Neuronal stem cell (in vitro differentiated cells): ENCODE measurements at regions not wholly inside any gene's neighbourhood (a gene's known extent, or its start where the extent isn't known, plus 50 kb on each side); places are given as distances from the start of the nearest gene placed in this dataset.

Experiments used
- DNase-seq: peaks from one replicate; pipeline ENCODE4 v3.0.0-alpha.2; 2013; ENCODE audit warnings: low spot score
- H2AFZ ChIP-seq: one replicate; pipeline ENCODE4 v1.6.1; 2013; ENCODE audit warnings: mild to moderate bottlenecking, low read length, inconsistent platforms
- H2AK5ac ChIP-seq: 2 replicates; pipeline ENCODE4 v1.6.1; 2013; ENCODE audit warnings: low read depth, mild to moderate bottlenecking, inconsistent platforms, low read length, moderate library complexity, mixed read lengths
- H2BK120ac ChIP-seq: 2 replicates; pipeline ENCODE4 v1.6.1; 2013; ENCODE audit warnings: low read depth, mild to moderate bottlenecking, inconsistent platforms, low read length, moderate library complexity, mixed read lengths
- H2BK12ac ChIP-seq: one replicate; pipeline ENCODE4 v1.6.1; 2013; ENCODE audit warnings: low read length, inconsistent platforms
- H2BK15ac ChIP-seq: 2 replicates; pipeline ENCODE4 v1.6.1; 2013; ENCODE audit warnings: mild to moderate bottlenecking, low read length, inconsistent platforms, mixed read lengths
- H2BK5ac ChIP-seq: one replicate; pipeline ENCODE4 v1.6.1; 2013; ENCODE audit warnings: inconsistent platforms, mild to moderate bottlenecking, low read length, moderate library complexity
- H3K14ac ChIP-seq: one replicate; pipeline ENCODE4 v1.6.1; 2013; ENCODE audit warnings: low read length, inconsistent platforms
- H3K18ac ChIP-seq: 2 replicates; pipeline ENCODE4 v1.6.1; 2013; ENCODE audit warnings: low read length, inconsistent platforms
- H3K23ac ChIP-seq: 2 replicates; pipeline ENCODE4 v1.6.1; 2013; ENCODE audit warnings: low read depth, mild to moderate bottlenecking, mixed read lengths, low read length, inconsistent platforms; ENCODE audit not compliant: poor library complexity
- H3K27ac ChIP-seq: replicated peaks from 3 replicates; pipeline ENCODE4 v1.5.1; 2013; ENCODE audit warnings: low read length, inconsistent platforms
- H3K27me3 ChIP-seq, 3 experiments: 2 replicates each; pipeline ENCODE4 v1.6.1; 2013; ENCODE audit warnings: low read length in 3 of 3, mild to moderate bottlenecking in 2 of 3, inconsistent platforms in 1 of 3, low read depth in 1 of 3, mixed read lengths in 1 of 3, moderate library complexity in 1 of 3; ENCODE audit not compliant: control insufficient read depth in 3 of 3, insufficient read depth in 3 of 3
- H3K36me3 ChIP-seq, 2 donors: replicated peaks in 1 of 2; 2 replicates each; pipeline ENCODE4 v1.6.1; 2013; ENCODE audit warnings: low read length in 2 of 2; ENCODE audit not compliant: control insufficient read depth in 2 of 2, insufficient read depth in 2 of 2
- H3K4ac ChIP-seq: 2 replicates; pipeline ENCODE4 v1.6.1; 2013; ENCODE audit warnings: inconsistent platforms, mild to moderate bottlenecking, low read length, moderate library complexity
- H3K4me1 ChIP-seq, 2 donors: 1 replicate in 1 of 2; 2 replicates in 1 of 2; pipeline ENCODE4 v1.6.1; 2013; ENCODE audit warnings: low read length in 2 of 2, low read depth in 1 of 2; ENCODE audit not compliant: control insufficient read depth in 2 of 2, insufficient read depth in 1 of 2
- H3K4me2 ChIP-seq: one replicate; pipeline ENCODE4 v1.6.1; 2013; ENCODE audit warnings: mild to moderate bottlenecking, low read length, inconsistent platforms; ENCODE audit not compliant: insufficient read depth, poor library complexity, severe bottlenecking
- H3K4me3 ChIP-seq, 2 donors: 2 replicates each; pipeline ENCODE4 v1.5.1; 2013; ENCODE audit warnings: low read length in 2 of 2, mild to moderate bottlenecking in 2 of 2, inconsistent platforms in 1 of 2, moderate library complexity in 1 of 2
- H3K79me1 ChIP-seq: one replicate; pipeline ENCODE4 v1.6.1; 2013; ENCODE audit warnings: low read depth, mild to moderate bottlenecking, inconsistent platforms, low read length, moderate library complexity
- H3K9ac ChIP-seq: one replicate; pipeline ENCODE4 v1.6.1; 2013; ENCODE audit warnings: mild to moderate bottlenecking, low read depth, low read length, inconsistent platforms; ENCODE audit not compliant: poor library complexity
- H3K9me3 ChIP-seq, 2 donors: replicated peaks in 1 of 2; 2 replicates each; pipeline versions ENCODE3 to v1.6.1; 2013; ENCODE audit warnings: low read length in 2 of 2, mild to moderate bottlenecking in 2 of 2, inconsistent platforms in 1 of 2, low read depth in 1 of 2, mixed read lengths in 1 of 2, moderate library complexity in 1 of 2; ENCODE audit not compliant: control insufficient read depth in 2 of 2, insufficient read depth in 1 of 2
- H4K8ac ChIP-seq: one replicate; pipeline ENCODE4 v1.6.1; 2013; ENCODE audit warnings: low read depth, mild to moderate bottlenecking, inconsistent platforms, low read length, moderate library complexity
- H4K91ac ChIP-seq: one replicate; pipeline ENCODE4 v1.6.1; 2013; ENCODE audit warnings: low read length, low read depth, mild to moderate bottlenecking, inconsistent platforms; ENCODE audit not compliant: poor library complexity
- WGBS, 2 donors: extraction: QIAGEN DNeasy Blood & Tissue Kit; methylation state at CpG; one replicate each; pipeline ENCODE4 v1.1.7; 2013; ENCODE audit warnings: missing lambda C conversion rate in 2 of 2, mixed read lengths in 1 of 2; ENCODE audit not compliant: insufficient read length in 2 of 2, insufficient replicate concordance in 1 of 2; ENCODE audit errors: extremely low coverage in 2 of 2; 5-methylcytosine and 5-hydroxymethylcytosine counted together

- Histone ChIP-seq H3K4me1 (peaks cover 0 to 4% of the 10 kb centered on the region in 2 donors), H3K4me2 (no peak overlapping the region), H3K27me3 (peaks cover 0 to 14% (median 0%) of the 10 kb centered on the region in 3 experiments), H3K18ac (peak overlapping the region; percentile 59), H3K27ac (no peak overlapping the region), H2BK12ac (no peak overlapping the region), H3K14ac (no peak overlapping the region), H3K9me3 (no peaks in the 10 kb centered on the region), H3K4me3 (no peak overlapping the region), H3K23ac (no peak overlapping the region), H4K91ac (no peak overlapping the region), H2BK15ac (no peak overlapping the region), H2BK5ac (no peak overlapping the region), H3K9ac (no peak overlapping the region), H3K36me3 (no peaks in the 10 kb centered on the region), H3K79me1 (no peaks in the 10 kb centered on the region), H3K4ac (no peak overlapping the region), H2BK120ac (no peak overlapping the region), H2AFZ (no peak overlapping the region), H4K8ac (no peak overlapping the region), H2AK5ac (no peak overlapping the region)
- no peak for DNase-seq
Measured at GRCh38 chr3:127066635-127067034, 83.7 kb downstream of the PLXNA1 start.

- H3K14ac ChIP-seq = peak overlapping the region; percentile 32
- H3K18ac ChIP-seq = no peak overlapping the region
- DNase-seq = no peak
- WGBS, 2 donors = no CpG with 5 or more reads among the region's 10 CpGs
- no peak overlapping the region for H4K91ac ChIP-seq
- no peak overlapping the region for H3K4me2 ChIP-seq
- H2BK15ac ChIP-seq = no peak overlapping the region
- no peaks in the 10 kb centered on the region for H3K9me3 ChIP-seq
- H2AFZ ChIP-seq = no peak overlapping the region
- H3K23ac ChIP-seq = no peak overlapping the region
- H3K79me1 ChIP-seq = no peaks in the 10 kb centered on the region
- no peak overlapping the region for H3K4ac ChIP-seq
- H3K4me1 ChIP-seq = peaks cover 0 to 2% of the 10 kb centered on the region in 2 donors
- no peak overlapping the region for H4K8ac ChIP-seq
- no peak overlapping the region for H3K27ac ChIP-seq
- no peak overlapping the region for H2BK12ac ChIP-seq
- H3K9ac ChIP-seq = no peak overlapping the region
- H3K4me3 ChIP-seq = no peak overlapping the region
- H2AK5ac ChIP-seq = peak overlapping the region; percentile 15
- H2BK120ac ChIP-seq = no peak overlapping the region
- H2BK5ac ChIP-seq = no peak overlapping the region
- no peaks in the 10 kb centered on the region for H3K36me3 ChIP-seq
- peaks cover 0 to 14% (median 0%) of the 10 kb centered on the region in 3 experiments for H3K27me3 ChIP-seq
Measured at GRCh38 chr3:127067116-127067910, 84.4 kb downstream of the PLXNA1 start.

GRCh38 chr3:127068111-127068810 is 85.3 kb downstream of the PLXNA1 start:
- Histone ChIP-seq H3K79me1 (no peaks in the 10 kb centered on the region), H3K4me3 (no peak overlapping the region), H3K4me2 (no peak overlapping the region), H3K4ac (peak overlapping the region; percentile 6), H3K9ac (no peak overlapping the region), H3K27ac (no peak overlapping the region), H3K23ac (no peak overlapping the region), H4K8ac (no peak overlapping the region), H3K36me3 (no peaks in the 10 kb centered on the region), H4K91ac (peak overlapping the region; percentile 40), H2BK15ac (peak overlapping the region; percentile 82), H3K14ac (no peak overlapping the region), H2AK5ac (peak overlapping the region; percentile 35), H2AFZ (no peak overlapping the region), H2BK5ac (no peak overlapping the region), H2BK120ac (no peak overlapping the region), H3K27me3 (peaks cover 0 to 14% (median 0%) of the 10 kb centered on the region in 3 experiments), H2BK12ac (no peak overlapping the region), H3K18ac (peak overlapping the region; percentile 44), H3K9me3 (no peaks in the 10 kb centered on the region), H3K4me1 (peaks cover 0 to 2% of the 10 kb centered on the region in 2 donors)
- no CpG with 5 or more reads among the region's 15 CpGs for WGBS, 2 donors
- DNase-seq = no peak

- Histone ChIP-seq H3K9me3 (no peaks in the 10 kb centered on the region), H3K9ac (no peak overlapping the region), H4K91ac (no peak overlapping the region), H3K4me2 (no peak overlapping the region), H3K4me1 (peaks cover 0 to 2% of the 10 kb centered on the region in 2 donors), H2AK5ac (peak overlapping the region; percentile 35), H2BK12ac (no peak overlapping the region), H4K8ac (no peak overlapping the region), H3K27ac (no peak overlapping the region), H3K79me1 (no peaks in the 10 kb centered on the region), H2BK15ac (peak overlapping the region; percentile 82), H3K23ac (no peak overlapping the region), H2BK5ac (no peak overlapping the region), H3K4ac (peak overlapping the region; percentile 6), H3K14ac (no peak overlapping the region), H2AFZ (no peak overlapping the region), H3K4me3 (no peak overlapping the region), H2BK120ac (no peak overlapping the region), H3K36me3 (no peaks in the 10 kb centered on the region), H3K27me3 (peaks cover 0 to 14% (median 0%) of the 10 kb centered on the region in 3 experiments), H3K18ac (peak overlapping the region; percentile 44)
- no CpG with 5 or more reads among the region's 9 CpGs for WGBS, 2 donors
- no peak for DNase-seq
Measured at GRCh38 chr3:127068871-127069270, 86.0 kb downstream of the PLXNA1 start.
